Pons (tissue), 1 donor: ENCODE measurements at regions not wholly inside any gene's neighbourhood (a gene's known extent, or its start where the extent isn't known, plus 50 kb on each side); places are given as distances from the start of the nearest gene placed in this dataset.

Experiments
- DNase-seq: peaks from one replicate; pipeline ENCODE4 v3.0.0-alpha.2; 2016; ENCODE audit warnings: low spot score

- no peak for DNase-seq
These were observed 485.7 kb downstream of the NUF2 start for GRCh38 chr1:163807331-163808049.

DNA sequence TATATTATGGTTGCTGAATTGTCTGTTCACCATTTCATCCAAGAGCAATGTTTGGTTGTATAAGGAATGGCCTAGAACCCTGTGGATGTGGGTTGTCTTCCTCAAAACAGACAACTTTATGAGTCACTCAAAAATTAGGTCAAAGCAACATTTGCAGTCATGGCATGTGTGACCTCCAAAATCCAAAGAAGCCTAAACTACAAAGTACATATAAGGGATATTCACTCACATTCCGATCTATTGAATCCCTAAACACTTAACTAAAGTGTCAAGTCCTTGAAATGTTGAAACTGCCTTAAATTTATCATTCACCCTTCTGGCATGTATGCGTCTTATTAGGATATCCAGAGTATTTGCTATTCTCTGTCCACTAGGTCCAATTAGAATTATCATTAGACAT lies 491.5 kb downstream of the NUF2 start:
- DNase-seq = no peak

- no peak for DNase-seq
These were observed 498.5 kb downstream of the NUF2 start for GRCh38 chr1:163820226-163820625.

DNA sequence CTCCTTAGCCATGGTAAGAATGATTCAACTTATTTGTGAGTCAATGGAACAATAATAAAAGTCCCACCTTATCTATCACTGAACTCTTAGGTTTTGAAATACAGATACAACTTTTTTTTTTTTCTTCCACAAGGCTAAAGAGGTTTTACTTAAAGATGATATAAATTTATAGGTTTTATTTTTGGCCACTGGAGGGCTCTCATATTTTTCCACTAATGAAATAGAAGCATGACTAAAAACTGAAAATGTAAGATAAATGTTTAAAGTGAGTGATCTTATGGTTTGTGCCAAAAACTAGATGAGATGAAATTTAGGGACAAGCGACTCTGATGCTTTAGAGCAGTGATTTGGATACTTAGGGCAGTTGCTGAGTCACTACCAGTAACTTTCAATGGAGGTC lies 499.0 kb downstream of the NUF2 start:
- peak; percentile 16 for DNase-seq

- DNase-seq = no peak
These were observed 499.9 kb downstream of the NUF2 start for GRCh38 chr1:163821679-163822078.

GRCh38 chr1:163823017-163823416 lies 501.3 kb downstream of the NUF2 start:
- DNase-seq = no peak

- DNase-seq = no peak
These were observed 502.3 kb downstream of the NUF2 start for GRCh38 chr1:163824006-163824405.

- DNase-seq = no peak
These were observed 502.7 kb downstream of the NUF2 start for GRCh38 chr1:163824490-163824889.

- DNase-seq = no peak
These were observed 504.7 kb downstream of the NUF2 start for GRCh38 chr1:163826500-163826899.

GRCh38 chr1:163834778-163835177 lies 513.0 kb downstream of the NUF2 start:
- DNase-seq = no peak

GRCh38 chr1:163836481-163836880 lies 514.7 kb downstream of the NUF2 start:
- no peak for DNase-seq

DNA sequence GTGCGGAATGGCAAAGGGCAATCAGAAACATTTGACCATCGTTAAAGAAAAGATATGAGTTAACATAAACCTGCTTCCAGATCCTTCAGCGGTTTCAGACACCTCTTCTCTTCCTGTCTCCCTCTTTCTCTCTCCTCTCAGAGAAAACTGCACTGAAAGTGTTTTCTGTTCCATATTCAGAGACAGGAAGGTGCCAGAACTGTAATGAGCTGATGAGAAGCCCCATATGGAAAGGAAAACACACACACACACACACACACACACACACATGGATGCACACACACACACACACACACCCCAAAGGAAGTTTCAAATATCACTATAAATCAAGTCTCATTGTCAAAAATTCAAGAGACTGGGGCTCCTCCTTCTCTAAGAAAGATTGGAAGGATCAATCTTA lies 515.5 kb downstream of the NUF2 start:
- no peak for DNase-seq

DNA sequence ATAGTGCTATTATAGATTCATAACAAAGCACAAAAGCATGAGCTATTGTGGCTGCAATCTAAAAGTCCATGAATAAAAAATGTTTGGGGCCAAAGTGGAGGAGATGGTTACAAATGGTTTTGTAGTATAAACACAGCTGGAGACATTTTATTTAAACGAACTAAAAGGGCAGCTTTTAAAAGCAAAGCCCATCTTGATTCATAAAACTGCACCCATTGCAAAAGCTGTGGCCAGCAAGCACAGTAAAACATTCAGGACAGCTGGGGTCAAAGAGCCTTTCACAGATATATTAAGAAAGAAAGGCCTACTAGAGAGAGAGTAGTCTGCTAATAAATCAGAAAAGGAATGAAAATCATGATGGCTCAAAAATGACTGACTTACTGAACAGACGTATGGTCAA lies 520.8 kb downstream of the NUF2 start:
- no peak for DNase-seq

DNA sequence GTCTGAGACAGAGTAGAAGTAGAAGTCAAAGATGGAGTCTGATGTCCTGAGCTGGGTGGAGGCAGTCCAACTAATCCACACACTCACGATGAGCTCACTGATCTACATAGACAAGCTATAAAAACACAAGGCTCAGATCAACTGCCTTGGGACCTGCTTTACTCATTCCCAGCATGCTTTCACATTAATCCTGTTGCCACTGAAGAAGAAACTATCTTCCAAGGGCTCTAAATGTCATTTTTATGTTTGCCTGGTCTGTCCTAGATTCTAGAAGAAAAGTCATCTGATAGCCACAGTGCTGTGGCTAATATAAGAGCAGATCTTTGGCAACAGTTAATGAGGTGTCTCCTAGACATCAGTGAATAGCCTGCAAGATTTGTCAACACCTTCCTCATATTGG lies 522.7 kb downstream of the NUF2 start:
- DNase-seq = no peak

- no peak for DNase-seq
These were observed 523.5 kb downstream of the NUF2 start for GRCh38 chr1:163845279-163845678.

- DNase-seq = peak; percentile 13
These were observed 542.0 kb downstream of the NUF2 start for GRCh38 chr1:163863731-163864130.

DNA sequence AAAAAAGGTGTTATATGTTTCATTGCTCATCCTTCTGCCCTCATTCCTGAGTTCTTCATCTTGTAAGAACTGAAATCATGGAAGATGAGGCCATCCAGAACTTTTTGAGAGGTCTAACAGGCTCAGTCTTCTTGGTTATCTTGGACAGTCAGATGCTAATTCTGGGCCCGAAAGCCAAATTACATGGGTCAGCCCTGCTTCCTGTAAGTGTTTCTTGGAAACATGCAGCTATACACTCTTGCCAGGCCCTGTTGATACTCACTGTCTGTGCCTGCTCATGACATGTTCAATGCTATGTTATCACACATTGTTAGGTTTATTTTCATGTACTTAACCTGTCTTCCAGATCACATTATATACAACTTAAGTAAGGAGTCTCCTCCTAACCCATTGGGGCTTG lies 542.5 kb downstream of the NUF2 start:
- no peak for DNase-seq

DNA sequence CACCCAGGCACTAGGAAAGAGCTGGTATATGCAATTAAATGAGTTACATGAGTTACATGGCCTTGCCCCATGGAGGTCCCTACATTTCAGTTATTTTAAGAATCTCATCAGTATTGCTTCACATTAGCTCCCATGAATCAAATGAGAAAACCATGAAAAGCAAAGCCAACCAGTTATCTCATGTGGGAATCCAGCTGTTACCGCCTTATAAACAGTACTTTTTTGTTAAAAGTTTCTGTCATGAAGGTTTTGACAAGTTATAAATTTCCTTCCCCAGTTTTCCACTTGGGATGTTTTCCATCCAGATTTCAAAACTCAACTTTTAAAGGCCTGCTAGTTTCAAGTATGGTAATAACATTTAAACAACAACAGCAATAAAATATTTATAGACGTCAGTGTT lies 544.8 kb downstream of the NUF2 start:
- no peak for DNase-seq

GRCh38 chr1:163870666-163871065 lies 548.9 kb downstream of the NUF2 start:
- no peak for DNase-seq

DNA sequence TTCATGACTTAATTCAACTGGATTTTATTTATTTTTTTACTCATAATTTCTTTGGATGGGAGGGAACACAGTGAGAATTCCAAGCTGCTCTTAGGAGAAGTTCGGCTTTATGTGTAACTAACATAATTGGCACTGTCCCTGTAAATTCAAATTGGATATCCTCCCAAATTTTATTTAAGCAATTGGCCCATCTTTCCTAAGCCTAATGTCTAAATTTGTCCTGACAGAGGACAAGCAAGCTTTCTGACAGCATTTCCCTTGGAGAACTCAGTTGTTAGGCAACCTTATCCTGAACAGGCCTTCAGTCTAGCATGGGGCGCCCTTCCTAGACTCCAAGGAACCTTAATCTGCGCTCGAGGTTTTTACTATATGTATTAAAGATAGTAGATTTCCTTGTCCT lies 550.3 kb downstream of the NUF2 start:
- no peak for DNase-seq

GRCh38 chr1:163874070-163874469 lies 552.3 kb downstream of the NUF2 start:
- no peak for DNase-seq

DNA sequence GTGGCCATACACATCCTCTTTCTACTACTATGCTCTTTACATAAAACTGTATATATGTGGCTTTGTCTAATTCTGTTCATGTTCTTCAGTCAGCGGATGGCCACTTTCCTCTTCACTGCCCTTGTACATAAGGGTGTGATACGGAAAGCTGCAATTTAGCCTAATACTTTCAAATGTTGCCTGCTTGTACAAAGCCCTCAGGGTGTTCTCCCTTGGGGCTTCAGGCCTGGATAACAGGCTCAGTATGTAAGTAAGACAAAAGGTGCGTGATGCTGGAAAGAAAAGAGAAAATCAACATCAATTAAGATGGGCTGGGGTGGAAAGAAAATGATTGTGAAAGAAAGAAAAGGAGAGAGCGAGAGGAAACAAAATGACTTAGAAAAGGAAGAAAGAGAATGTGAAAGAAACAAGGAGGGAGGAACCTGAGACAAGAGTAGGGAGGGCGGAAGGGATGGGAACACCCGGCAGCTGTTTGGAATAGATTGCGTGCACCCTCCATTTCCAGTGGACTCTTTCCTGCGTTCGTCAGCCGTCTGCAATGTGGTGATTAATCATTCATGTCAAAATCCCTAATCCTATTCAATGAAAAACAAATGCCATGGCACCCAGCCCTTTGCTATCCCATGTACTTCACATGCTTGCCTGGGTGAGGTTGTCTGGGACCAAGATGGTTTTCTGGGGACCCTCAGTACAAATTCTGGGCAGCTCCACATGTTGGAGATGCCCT lies 553.6 kb downstream of the NUF2 start:
- DNase-seq = no peak

- DNase-seq = no peak
These were observed 554.2 kb downstream of the NUF2 start for GRCh38 chr1:163875927-163876320.

DNA sequence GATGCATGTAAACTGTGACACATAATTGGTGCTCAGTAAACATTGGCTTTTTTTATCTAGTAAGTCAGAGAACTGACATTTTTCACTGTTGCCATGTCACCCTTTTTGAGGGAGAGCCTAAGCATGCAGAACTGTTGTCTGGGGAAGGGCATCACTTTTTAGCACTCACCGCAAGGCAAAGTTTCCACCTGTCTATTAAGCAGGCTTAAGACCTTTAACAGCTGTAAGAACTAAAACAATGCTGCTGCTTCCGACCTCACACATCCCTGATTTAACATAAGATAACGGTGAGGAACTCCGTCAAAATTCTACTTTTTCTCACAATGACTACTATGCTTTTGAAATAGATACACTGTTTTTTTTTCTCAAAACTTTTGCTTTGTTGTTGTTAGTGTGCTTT lies 554.8 kb downstream of the NUF2 start:
- no peak for DNase-seq
